ENCODE measurements at regions not wholly inside any gene's neighbourhood (a gene's known extent, or its start where the extent isn't known, plus 50 kb on each side); places are given as distances from the start of the nearest gene placed in this dataset.

DNA sequence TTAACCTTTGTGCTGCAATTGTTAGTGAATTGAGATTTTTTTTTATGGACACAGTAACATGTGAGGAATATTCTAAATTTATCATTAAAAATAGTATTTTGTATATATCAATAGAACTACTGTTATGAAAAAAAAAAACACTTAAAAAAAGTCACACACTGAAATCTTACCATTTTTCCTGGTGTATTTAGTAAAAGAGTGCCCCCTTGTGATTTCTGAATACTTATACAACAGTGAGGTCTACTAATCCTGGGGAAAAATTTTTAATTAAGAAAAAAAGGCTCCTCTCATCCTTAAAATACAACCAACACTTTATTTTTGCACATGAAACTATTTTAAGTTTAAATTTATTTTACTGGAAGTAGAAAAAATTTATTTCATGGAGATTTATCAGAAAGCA, 56.4 kb upstream of the SPOCK3 start:
- no peak for DNase-seq

DNA sequence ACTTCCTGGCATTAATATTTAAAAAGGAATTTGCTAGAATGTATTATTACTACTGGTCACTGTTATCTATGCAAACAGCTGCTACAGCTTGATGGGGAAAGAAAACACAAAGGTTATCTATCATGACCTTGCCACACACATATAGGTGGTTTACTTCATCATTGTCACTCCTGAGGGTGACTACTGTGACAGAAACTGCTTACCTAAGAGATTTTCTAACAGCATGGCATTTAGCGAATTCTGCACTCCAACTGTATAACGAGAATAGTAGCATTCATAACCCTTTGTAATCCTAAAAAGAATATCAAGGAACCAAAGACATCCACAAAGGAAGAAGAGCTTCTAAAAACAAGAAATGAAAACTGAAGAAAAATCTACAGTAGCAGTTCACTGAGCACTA, 74.6 kb upstream of the SPOCK3 start:
- no peak for DNase-seq

DNA sequence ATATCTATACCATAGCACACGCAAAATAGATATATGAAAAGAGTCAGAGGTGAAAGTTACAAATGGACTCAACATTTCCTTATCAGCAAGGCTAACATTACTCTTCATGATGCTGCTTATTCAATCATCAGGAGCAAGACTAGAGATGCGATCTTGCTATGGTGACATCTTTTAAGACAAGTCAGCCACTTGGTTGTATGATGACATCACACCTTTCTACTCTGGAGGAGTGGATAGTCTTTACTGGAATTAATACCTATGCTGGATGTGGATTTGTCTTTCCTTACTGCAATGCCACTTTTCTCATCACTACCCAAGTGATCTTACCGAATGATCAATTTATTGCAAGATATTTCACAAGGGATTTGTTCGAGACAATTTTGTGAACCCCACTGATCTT, 87.0 kb upstream of the SPOCK3 start:
- no peak for DNase-seq

DNA sequence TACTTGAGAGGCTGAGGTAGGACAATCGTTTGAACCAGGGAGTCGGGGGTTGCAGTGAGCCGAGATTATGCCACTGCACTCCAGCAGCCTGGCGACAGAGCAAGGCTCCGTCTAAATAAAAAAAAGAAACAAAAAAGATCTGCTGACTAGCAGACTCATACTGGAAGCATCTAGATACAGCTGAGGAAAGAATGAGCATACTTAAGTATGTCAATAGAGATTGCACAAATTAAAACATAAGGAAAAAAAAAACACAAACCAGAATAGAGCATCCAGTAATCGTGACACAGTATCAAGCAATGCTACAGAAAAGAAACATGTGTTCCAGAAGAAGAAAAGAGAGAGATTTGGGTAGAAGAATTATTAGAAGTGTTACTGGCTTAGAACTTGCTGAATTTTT, 105.5 kb upstream of the SPOCK3 start:
- DNase-seq, result no peak

DNA sequence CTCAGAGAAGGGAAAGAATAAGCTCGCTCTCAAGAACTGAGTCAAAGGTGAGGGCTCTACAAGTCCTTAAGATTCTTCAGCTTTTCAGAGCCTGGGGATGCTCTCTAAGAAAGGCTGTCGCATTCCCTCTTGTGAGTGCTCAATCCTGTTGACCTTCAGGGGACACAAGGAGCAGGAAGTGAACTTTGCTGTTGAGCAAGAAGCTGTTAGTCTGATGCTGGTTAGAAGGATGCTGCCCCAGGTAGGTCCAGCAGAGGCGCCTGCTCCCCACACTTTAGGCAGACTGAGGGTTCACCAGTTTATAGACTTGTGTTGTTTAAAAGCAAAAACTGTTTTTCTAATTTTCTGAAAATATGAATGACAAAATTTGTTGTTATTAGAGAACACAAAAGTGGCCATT, 125.4 kb upstream of the SPOCK3 start:
- no peak for DNase-seq

DNA sequence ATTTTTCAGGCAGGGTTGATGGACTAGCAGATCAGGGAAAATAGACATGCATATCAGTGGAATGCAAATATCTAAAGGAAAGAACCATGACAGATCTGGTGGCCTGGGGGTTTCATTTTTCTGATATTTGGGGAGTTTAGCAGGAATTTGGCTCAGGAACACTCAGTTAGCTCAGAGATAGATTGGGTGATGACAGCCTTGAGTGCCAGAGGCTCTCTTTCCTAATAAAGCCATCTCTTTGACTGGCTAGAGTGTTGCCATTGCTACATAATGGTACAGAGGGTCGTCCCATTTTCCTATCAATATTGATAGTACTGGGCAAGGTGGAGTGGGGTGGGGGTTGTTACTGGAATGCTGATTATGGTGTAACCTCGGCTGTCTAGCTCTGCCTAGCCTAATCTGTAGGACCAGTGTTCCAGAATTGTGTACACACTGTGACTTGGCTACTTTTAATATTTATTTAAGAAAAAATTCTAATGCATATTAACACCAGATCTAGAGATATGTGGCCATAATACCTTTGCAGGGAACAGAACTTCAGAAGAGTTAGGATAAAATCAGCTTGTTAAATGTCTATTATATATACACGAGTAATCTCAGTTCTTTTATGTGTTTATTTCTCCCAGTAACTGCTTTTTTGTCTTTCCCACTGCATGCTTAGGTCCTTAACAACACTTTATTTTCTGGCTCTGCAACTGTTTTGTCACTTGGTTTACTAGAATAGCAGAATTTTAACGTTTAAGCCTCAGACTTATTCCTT, 145.0 kb upstream of the SPOCK3 start:
- no peak for DNase-seq

DNA sequence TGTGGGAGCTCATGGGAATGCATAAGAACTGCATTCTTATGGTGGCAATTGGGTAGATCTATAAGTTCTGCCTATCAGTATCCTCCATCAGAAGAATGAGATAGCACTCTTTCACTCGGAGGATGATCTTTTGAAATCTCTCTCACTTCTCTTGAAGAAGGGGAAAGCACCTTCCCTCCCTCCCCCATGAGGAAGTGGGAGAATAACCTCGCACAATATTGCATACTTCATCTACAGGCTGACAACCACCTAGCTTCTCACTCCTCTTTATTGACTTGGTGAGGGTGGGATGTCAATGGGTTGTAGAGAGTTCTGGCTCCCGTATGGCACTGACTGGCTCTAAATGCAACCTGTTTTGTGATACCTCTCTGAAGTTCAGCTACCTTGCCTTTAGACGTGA, 146.7 kb upstream of the SPOCK3 start:
- no peak for DNase-seq

DNA sequence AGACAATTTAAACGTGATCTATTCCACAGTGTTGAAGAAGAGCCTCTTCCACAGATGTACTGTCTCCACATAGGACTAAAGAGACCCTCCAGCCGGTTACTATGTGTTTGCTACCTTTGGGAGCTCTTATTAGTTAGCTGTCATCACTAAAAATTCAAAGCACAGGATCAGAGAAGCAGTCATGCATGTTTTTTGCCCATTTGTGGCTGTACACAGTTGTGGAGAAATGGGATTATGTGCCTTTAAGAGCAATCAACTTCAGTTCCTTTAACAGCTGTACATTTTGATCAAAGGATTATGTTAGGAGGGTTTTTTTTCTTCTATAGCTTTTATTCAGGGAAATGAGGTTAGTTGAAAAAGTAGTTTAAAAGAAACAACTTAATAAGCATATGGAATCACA, 149.0 kb upstream of the SPOCK3 start:
- DNase-seq, result no peak

DNA sequence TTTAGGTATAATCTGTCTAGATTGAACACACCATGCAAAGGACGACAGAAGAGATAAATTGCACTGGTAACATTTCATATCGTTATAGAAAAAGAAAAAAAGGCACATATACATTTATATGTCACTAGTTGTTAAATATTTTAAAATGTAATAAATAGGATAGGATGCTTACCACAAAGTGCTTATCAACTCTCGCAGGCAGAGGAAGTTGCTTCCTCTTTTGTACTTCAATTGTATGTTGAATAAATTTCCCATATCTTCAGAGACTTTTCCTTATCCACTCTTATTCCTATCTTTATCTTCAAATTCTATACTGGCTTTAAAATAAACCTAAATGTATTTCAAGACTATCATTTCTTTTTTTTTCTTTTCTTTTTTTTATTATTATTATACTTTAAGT, 163.3 kb upstream of the SPOCK3 start:
- DNase-seq, result no peak

DNA sequence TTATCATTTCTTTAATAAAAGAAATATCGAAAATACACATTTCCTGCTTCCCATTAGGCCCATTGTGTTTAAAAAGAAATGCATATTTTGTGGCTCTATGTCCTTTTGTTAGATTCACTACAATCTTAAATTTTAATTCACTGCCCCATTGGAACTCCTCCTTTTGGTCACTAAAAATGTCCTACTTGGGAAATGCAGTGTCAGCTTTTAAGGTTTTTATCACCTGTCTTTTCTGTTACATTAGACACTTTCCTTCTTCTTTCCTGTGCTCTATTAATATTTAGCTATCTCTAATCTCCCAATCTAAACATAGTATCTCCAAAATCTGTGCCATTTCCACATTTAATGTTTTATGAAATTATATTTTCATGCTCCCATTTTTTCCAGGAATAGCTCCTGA, 164.9 kb upstream of the SPOCK3 start:
- no peak for DNase-seq

DNA sequence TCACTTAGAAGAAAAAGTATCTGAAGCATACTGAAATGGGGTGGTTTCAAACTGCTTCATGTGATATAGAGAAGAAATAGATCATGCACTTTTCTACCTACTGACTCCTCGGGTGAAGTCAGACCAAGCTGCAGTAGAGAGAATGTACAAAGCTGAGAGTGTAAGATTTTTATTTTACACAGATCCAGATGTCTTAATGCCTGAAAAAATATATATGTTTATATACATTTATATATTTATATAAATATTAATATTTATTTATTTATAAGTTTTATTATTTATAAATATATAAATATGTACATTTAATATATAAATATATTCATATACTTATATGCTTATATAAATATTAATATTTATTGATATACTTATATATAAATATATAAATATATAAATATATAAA, 171.9 kb upstream of the SPOCK3 start:
- no peak for DNase-seq

DNA sequence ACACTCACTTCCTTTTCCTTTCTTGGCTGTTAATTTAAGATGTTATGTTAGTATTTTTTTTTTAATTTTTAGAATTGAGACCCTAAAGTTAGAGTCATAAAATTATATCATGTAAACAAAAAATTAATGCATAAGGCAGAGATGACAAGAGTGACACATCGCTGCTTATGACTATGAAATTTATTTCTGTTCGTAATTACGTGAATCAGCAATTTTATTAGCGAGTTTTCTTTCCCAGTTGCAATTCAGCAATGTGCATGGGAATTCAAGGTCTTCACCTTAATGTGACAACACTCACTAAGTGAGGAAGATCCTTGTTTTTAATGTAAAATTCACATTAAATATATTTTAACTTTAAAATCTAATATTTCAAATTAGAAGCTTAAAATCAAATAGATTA, 181.2 kb upstream of the SPOCK3 start:
- DNase-seq, result no peak

DNA sequence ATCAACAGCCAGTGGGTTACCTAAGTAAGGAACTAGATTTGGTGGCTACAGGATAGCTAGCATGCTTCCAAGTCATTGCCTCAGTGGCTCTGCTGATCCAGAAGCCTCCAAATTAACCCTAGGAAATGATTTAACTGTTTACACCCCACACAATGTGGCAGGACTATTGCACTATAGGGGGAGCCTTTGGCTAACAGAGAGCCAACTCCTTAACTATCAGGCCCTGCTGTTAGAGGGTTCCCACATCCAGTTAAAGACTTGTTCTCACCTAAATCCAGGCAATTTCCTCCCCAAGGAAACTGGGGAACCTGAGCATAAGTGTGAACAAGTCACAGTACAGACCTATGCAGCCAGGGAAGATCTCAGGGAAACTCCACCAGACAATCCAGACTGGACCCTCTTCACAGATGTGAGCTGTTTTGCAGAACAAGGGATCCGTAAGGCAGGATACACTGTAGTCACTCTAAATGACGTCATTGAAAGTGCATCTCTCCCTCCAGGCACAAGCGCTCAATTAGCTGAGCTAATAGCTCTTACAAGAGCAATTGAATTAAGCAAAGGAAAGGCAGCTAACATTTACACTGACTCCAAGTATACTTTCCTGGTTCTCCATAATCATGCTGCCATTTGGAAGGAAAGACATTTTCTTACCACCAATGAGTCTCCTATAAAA, 185.3 kb upstream of the SPOCK3 start:
- no peak for DNase-seq

DNA sequence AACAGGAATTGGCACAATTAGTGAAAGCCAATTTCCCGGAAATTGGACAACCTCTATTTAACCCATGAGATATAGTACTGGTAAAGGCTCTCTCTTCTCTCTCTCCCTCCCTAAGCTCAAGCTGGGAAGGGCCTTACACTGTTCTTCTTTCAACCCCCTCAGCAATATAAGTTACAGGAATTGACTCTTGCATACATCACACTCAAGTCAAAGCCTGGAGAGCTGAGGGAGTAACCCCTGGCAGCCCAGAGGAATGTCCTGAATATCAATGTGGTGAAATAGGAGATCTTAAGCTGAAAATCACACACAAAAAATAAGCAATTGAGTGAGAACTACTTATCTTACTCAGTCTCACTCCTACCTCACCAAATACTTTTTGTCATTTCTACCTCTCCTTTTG, 186.9 kb upstream of the SPOCK3 start:
- DNase-seq, result no peak

DNA sequence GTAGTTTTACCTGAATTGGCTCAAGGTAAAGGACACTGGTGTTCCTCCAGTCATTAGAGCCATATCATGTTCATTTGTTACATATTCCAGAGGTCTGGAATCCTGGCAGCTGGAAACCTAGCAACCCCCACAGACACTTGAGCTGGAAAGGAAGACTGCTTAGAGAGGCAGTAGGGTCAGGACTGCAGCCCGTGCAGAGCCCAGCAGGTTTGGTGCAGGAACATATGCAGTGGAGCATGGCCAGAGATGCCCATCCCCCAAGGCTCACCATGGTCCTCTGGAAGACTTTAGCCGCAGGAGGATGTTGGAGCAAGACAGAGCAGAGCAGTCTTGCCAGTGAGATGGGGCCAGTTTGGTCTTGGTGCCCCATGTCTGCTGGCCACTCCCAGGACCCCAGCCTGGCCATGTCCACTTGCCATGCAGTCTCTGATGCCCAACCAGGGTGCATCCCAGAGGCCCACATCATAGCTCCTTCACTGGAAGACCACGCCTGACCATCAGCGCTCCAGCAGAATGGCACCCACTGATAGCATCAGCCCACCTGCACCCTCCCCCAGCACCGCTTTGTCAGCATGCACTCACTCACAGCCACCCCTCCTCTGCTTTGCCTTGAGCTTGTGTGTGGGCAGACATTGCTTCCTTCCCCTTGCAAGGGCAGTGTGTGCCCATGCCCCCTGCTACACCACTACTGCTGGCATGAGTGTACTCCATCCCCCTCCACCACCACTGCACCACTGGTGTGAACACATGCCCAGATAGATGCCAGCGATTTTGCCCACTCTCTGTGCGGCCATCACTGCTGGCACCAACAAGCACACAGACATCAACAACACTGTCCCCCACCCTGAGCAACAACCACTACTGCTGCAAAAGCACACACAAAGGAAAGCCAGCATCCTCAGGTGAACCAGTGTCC, 190.3 kb upstream of the SPOCK3 start:
- DNase-seq, result no peak

DNA sequence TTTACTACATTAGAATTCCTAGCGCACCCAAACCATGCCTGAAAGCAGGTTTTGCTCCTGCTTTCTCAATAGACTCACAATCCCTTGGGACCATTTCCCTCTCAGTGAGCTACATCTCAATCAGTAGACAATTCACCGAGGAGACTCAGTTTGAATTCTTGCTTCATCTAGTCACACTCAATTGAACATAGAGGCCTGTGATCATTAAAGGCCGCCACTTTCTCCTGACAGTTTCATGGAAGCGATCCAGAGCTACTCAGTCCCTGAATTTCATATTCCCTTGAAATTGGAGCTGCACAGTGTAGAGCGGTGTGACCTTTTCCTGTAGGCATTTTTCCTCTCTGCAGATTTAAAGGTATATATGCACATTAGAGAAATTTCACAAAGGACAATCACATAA, 193.9 kb upstream of the SPOCK3 start:
- no peak for DNase-seq

DNA sequence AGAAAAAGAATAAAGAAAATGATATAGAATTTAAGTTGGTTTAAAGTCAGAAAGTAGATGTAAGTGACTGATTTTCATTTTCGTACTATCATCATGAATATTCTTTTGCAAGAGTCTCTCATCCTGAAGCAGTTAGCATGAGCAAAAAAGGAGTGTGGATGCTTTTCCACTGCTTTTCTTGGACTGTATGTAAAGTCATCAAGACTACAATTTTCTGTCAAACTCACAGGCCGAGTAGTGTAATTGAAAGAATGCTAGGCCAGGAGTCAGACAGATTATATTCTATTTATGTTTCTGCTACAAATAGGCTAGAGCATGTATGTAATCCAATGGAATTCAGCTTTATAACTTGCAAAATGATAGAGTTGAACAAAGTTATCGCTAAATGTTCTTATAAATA, 197.1 kb upstream of the SPOCK3 start:
- no peak for DNase-seq

DNA sequence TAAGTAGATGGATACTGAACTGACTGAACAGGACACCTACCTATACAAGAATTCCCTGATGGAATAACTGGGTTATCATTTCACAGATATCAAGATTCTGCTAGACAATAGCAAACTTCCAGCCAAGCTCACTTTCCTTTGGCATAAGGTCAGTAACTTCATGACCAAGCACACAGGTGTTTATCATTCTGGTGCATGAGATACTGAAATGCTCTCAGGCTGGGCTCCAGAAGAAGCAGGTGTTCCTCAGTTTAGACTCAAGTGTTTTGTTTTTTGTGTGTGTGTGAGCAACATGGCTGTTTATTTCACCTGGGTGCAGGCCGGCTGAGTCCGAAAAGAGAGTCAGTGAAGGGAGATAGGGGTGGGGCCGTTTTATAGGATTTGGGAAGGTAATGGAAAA, 201.5 kb upstream of the SPOCK3 start:
- no peak for DNase-seq

DNA sequence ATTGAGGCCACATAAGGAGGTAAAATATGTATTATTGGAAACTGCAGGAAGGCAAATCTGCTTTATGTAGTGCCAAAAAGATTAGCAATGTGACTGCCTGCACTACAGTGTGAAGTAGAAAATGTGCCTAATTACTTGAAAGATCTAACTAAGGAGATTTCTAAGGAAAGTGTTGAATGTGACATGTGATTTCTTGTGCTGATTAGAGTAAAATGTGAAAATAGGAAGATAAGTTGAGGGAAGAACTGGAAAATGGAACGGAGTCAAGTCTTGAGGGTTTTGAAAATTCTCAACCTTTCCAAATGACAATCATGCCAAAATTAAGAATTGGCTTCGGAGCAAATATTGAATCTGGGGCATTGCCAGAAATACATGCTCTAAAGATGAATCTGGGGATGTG, 209.5 kb upstream of the SPOCK3 start:
- no peak for DNase-seq

DNA sequence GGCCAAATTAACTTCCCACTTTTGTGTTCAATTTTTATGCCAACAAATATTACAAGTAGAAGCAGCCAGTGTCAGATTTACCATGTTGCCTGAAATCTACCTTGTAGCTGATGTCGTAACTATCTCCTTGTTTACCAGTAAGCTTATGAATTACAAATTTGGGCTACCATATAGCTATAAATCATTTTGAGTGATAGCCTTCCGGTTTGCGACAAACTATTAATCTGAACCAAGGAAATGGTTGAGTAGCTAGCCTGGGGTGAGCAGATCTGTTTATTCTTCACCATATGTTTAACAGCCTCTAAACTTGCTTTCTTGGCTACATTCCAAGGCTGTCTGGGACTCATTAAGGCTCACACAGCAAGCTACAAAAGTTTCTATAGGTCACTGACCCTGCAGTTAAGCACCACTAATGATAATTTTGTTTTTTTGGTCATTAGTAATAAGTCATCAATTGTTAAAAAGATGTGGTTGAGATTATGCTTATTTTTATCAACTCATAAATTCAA, 218.7 kb upstream of the SPOCK3 start:
- DNase-seq, result no peak

DNA sequence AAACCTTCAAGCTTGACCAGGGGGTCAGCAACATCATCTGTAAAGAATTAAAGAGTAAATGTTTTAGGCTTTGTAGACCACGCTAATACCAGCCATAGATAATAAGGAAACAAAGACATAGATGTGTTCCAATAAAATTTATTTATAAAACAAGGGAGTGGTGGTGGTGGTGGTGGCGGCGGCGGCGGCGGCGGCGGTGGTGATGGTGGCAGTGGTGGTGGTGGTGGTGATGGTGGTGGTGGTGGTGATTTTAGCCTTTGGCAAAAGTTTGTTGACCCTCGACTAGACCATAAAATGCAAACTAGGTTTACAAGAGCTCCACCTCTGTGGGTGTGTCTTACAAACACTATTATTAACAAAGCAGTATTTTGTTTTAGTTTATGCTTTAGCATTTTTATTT, 222.3 kb upstream of the SPOCK3 start:
- no peak for DNase-seq

DNA sequence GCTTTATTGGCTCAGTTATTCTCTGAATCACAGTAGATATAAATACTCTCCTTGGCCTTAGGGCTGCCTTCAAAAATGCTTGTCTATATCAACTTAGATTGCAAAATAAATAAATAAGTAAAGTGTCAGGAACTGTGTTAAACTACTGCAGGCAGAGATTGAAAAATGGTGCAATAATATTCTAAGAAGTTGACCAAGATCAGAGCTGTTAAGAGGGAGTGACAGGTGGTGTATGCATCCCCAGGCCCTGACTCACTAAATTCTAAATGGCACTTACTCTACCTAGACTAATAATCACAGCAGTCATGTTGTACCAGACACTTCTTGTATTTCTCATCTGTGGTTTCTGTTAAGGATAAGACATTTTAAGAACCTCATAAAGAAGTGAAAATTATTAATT, 235.1 kb upstream of the SPOCK3 start:
- DNase-seq, result no peak

DNA sequence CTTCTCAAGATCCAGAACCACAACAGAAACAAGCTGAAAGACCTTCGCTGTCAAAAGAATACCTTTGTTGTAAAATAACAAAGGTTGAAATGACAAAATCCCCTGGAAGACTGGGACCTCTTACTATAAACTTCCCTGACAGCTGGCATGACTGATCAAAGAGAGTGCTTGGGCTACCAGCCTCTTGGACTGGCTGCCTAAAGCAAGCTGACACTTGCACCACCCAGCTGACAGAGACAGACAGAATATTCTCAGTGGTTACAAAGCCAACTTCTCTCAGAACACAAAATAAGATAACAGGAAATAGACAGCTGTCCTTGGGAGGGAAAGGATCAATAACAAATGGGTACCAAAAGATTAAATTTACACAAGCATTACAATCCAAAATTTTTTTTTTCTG, 241.7 kb upstream of the SPOCK3 start:
- DNase-seq, result no peak

DNA sequence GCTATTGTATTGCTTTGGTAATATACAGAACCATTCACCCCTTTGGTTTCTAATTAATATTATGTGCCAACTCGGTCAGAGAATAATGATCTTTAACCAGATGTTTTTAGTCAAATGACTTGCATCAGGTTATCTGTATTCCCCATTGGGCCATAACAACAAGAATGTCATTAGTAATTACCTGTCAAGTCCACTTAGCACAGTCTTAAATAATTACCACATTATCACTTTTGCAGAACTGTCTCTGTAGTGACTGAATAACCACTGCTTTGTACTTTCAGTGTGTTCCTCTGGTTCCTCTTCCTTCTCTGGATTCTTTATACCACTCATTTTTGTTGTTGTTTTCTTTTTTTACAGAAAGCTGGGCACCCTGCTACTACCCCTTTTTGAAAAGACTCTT, 257.7 kb upstream of the SPOCK3 start:
- DNase-seq, result no peak

All from SHP77 treated with DMSO at 0.1 percent for 48 hours (cell line).